ENCODE measurements at regions not wholly inside any gene's neighbourhood (a gene's known extent, or its start where the extent isn't known, plus 50 kb on each side); places are given as distances from the start of the nearest gene placed in this dataset.

GRCh38 chr4:101655005-101655404 lies 135.5 kb upstream of the BANK1 start:
- Histone ChIP-seq H3K4me1 (no peaks in the 10 kb centered on the region), H3K4me3 (no peak overlapping the region), H3K27me3 (no peaks in the 10 kb centered on the region), H3K27ac (no peak overlapping the region), H3K36me3 (no peaks in the 10 kb centered on the region), H3K9me3 (no peaks in the 10 kb centered on the region)
- WGBS, 5 donors: 58 to 78% (median 73%) methylated on average over 2 of the region's 2 CpGs
- DNase-seq: no peak
- intact Hi-C loops (cut with DNase I; ENCODE audit: low total_unique reads): no loop called here
- no peak for TF ChIP-seq EP300 (IDR thresholded peaks at IDR 0.05)
- TF ChIP-seq POLR2A (IDR thresholded peaks at IDR 0.05): no peak
- no peak for TF ChIP-seq CTCF (IDR thresholded peaks at IDR 0.05)
- no peak for TF ChIP-seq POLR2AphosphoS5 (IDR thresholded peaks at IDR 0.05)

- intact Hi-C loops (cut with DNase I; ENCODE audit: low total_unique reads): no loop called here
- H3K4me1 ChIP-seq: no peaks in the 10 kb centered on the region
- no peaks in the 10 kb centered on the region for H3K9me3 ChIP-seq
- H3K27ac ChIP-seq: no peak overlapping the region
- no peaks in the 10 kb centered on the region for H3K36me3 ChIP-seq
- H3K4me3 ChIP-seq: no peak overlapping the region
- WGBS, 5 donors: 60 to 79% (median 63%) methylated on average over 3 of the region's 3 CpGs
- TF ChIP-seq CTCF (IDR thresholded peaks at IDR 0.05) (no peak), POLR2A (IDR thresholded peaks at IDR 0.05) (no peak), EP300 (IDR thresholded peaks at IDR 0.05) (no peak), POLR2AphosphoS5 (IDR thresholded peaks at IDR 0.05) (no peak)
- H3K27me3 ChIP-seq: no peaks in the 10 kb centered on the region
- no peak for DNase-seq
Observed at GRCh38 chr4:101651778-101652177, 138.8 kb upstream of the BANK1 start.

- H3K27me3 ChIP-seq: no peaks in the 10 kb centered on the region
Observed at GRCh38 chr4:101649790-101650515, 140.6 kb upstream of the BANK1 start.

GRCh38 chr4:101647710-101648034 lies 142.9 kb upstream of the BANK1 start:
- H3K9me3 ChIP-seq: no peaks in the 10 kb centered on the region
- no peaks in the 10 kb centered on the region for H3K27me3 ChIP-seq
- no peak overlapping the region for H3K4me3 ChIP-seq
- no peaks in the 10 kb centered on the region for H3K36me3 ChIP-seq
- H3K27ac ChIP-seq: no peak overlapping the region
- TF ChIP-seq POLR2AphosphoS5 (IDR thresholded peaks at IDR 0.05) (no peak), POLR2A (IDR thresholded peaks at IDR 0.05) (no peak), CTCF (IDR thresholded peaks at IDR 0.05) (no peak), EP300 (IDR thresholded peaks at IDR 0.05) (no peak)
- intact Hi-C loops (cut with DNase I; ENCODE audit: low total_unique reads): no loop called here
- H3K4me1 ChIP-seq: no peaks in the 10 kb centered on the region
- no peak for DNase-seq

More at GRCh38 chr4:101649790-101650515, 140.6 kb upstream of the BANK1 start:
- intact Hi-C loops (cut with DNase I; ENCODE audit: low total_unique reads): no loop called here
- DNase-seq: peak in 1 of 2 donors; percentile 63
- no peaks in the 10 kb centered on the region for H3K9me3 ChIP-seq
- no peaks in the 10 kb centered on the region for H3K36me3 ChIP-seq
- no peak overlapping the region for H3K27ac ChIP-seq
- H3K4me1 ChIP-seq: no peaks in the 10 kb centered on the region
- WGBS, 5 donors: 74 to 84% (median 77%) methylated on average over 3 of the region's 3 CpGs
- no peak overlapping the region for H3K4me3 ChIP-seq
- TF ChIP-seq EP300 (IDR thresholded peaks at IDR 0.05) (no peak), POLR2AphosphoS5 (IDR thresholded peaks at IDR 0.05) (no peak), CTCF (IDR thresholded peaks at IDR 0.05) (no peak), POLR2A (IDR thresholded peaks at IDR 0.05) (no peak)
